GM10266 (cell line): ENCODE measurements at regions not wholly inside any gene's neighbourhood (a gene's known extent, or its start where the extent isn't known, plus 50 kb on each side); places are given as distances from the start of the nearest gene placed in this dataset.

Source experiments
- DNase-seq: peaks from one replicate; pipeline ENCODE4 v3.0.0; 2012; ENCODE audit errors: extremely low spot score
- TF ChIP-seq, protein P1 (sequence below): IDR thresholded peaks from 2 replicates; pipeline ENCODE4 v1.5.1; 2012; ENCODE audit warnings: mild to moderate bottlenecking, low read depth; ENCODE audit not compliant: control insufficient read depth, insufficient read depth; ENCODE audit errors: missing control alignments

DNA sequence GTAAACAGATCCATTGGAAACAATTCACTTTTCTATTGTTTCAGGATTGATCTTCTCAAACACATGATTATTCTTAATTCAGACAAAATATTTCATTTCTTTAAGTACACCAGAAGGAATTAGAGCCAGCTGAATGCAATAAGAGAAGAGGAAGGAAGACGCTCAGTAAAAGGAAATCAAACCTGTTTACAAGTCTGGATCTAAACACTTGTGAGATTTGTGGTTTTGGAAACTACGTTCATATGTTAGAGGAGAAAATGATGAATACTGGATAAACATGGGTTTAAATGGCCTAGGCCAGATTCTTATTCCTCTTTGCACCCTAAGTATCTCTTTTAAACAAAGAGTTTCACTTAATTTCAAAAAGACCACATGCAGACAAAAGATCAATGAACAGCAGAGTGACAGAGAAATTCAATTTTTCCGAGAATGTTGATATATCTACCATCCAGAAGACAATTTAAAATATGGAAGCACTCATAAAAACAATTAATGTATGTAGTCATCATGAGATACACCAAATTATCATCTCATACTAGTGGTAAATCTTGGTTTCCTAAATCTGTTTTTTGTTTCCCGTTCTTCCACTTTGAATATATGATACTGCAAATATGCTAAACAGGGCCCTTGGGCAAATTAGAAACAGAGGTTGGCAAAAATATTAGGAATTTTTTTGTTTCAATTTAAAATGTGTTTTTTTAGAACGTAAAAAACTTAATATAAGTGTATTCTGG lies 703.5 kb upstream of the CITED2 start:
- TF ChIP-seq, protein P1, sequence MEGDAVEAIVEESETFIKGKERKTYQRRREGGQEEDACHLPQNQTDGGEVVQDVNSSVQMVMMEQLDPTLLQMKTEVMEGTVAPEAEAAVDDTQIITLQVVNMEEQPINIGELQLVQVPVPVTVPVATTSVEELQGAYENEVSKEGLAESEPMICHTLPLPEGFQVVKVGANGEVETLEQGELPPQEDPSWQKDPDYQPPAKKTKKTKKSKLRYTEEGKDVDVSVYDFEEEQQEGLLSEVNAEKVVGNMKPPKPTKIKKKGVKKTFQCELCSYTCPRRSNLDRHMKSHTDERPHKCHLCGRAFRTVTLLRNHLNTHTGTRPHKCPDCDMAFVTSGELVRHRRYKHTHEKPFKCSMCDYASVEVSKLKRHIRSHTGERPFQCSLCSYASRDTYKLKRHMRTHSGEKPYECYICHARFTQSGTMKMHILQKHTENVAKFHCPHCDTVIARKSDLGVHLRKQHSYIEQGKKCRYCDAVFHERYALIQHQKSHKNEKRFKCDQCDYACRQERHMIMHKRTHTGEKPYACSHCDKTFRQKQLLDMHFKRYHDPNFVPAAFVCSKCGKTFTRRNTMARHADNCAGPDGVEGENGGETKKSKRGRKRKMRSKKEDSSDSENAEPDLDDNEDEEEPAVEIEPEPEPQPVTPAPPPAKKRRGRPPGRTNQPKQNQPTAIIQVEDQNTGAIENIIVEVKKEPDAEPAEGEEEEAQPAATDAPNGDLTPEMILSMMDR = no peak
- DNase-seq = no peak

DNA sequence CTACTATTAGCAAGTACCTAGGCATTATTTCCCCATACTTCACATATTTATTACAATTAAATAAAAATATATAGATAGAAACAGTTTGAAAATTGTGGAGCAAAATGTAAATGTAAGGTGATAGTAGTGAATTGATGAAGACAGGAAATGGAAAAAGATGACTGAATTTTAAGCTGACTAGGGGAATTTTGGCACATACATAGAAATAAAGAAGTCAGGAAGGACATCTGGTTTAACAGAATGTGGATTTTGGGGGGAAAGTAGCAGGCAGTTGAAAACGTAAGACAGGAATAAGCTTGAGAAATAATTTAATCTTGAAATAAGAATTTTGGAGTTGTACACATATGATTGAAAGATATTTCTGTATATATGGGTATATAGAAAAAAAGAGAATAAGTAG lies 701.7 kb upstream of the CITED2 start:
- TF ChIP-seq, protein P1 = no peak
- no peak for DNase-seq

DNA sequence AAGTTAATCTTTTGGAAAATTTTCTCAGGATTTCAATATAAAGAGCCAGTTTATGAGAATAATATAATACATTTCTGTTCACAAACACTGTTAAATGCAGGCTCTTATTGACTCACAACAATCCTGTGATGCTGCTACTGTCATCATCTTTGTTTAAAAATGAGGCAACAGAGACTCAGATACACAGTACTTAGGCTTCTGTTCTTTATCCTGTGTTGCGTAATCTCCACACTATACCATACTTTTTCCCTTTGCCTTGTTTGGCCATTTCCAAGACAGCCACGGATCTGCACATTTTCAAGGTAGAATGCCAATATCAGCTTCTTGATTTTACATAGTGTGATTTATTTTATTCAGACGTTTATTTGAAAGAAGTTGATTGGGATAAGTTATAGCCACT lies 699.0 kb upstream of the CITED2 start:
- DNase-seq = no peak
- TF ChIP-seq, protein P1 = no peak

DNA sequence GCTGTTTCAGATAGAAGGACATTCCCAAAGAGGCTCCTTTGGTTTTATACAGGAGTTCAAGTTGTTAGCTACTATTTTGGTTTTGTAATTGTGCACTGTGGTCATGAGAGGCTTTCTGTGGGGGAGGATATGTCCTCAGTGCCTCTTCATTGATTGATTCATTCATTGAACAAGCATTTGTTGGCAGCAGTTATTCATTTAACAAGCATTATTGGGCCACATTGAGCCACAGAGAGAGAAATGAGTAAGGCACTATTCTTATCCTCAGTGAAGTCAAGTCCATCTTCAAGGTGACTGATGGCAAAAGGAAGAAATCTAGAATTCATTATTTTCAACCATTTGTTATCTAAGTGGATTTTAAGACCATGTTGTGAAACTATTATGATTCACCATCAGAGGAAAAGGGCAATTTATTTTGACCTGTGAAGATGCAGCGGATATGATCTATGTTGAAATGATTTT lies 697.2 kb upstream of the CITED2 start:
- TF ChIP-seq, protein P1 = no peak
- no peak for DNase-seq

DNA sequence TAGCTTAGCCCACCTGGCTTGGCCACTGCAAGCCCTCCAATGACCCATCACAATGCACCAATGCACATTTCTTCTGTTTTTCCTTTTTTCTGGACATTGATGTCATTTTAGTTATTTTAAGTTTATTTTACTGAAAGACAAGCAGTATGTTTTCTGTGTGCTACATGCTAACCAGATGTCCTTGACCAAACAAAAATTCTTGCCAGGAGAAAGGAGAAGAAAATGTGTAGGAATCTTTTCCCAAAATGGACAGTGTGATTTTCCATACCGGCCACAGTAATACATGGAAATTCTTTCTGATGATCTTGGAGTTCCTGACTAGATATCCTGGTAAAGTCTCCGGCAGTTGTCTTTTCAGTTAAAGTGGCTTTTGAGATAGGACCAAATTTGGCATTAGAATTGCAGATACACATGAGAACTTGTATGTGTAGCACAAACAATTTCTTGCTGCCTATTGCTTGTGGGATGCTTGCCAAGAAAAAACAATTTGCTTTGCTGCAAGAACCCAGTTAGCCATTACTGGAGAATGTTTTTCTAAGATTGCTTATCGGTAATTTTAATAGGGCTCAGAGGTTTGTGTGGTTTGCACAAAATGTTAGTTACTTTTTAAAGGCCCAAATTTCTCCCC lies 696.5 kb upstream of the CITED2 start:
- TF ChIP-seq, protein P1 = no peak
- DNase-seq = no peak

DNA sequence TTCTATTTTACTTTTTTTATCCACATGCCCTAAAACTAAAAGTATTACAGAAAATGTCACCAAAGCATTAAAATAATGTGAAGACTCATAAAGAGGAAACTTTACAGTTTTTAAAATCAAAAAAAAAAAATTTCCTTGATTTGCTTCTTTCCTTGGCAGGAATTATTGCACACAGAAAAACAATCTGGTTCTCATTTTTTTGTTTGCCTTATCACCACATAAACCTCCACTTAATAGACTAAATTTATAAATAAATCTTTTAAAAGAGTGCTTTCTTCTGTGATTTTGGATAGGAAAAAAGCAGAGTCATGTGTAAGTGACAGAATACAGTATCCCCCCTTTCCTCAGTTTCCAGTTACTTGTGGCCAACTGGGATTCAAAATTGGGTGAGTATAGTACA lies 695.1 kb upstream of the CITED2 start:
- TF ChIP-seq, protein P1 = no peak
- no peak for DNase-seq

DNA sequence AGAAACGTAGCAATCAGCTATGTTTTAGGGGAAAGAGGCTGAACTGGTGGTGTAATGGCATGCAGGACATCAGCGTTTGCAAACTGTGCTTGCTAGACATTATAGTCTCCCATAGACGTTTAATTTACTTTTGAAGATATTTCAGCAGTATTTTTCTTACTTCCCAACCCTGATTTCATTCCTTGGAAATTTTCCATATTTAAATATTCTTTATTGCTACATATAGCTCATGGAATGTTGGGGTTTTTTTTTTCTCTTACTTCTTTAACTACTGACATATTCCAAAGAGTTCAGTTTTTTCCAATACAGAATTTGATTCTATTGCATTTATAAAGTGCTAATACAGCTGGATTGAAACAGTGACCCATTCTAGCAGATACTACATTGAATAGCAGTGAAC lies 694.4 kb upstream of the CITED2 start:
- no peak for DNase-seq
- TF ChIP-seq, protein P1 = no peak
